ENCODE measurements at regions not wholly inside any gene's neighbourhood (a gene's known extent, or its start where the extent isn't known, plus 50 kb on each side); places are given as distances from the start of the nearest gene placed in this dataset.

GRCh38 chr1:113190078-113190477 lies 117.1 kb downstream of the LRIG2 start:
- no peak for TF ChIP-seq TAF1 (IDR thresholded peaks at IDR 0.05; ENCODE audit: borderline replicate concordance, low read depth, low read length)
- TF ChIP-seq POLR2A (IDR thresholded peaks at IDR 0.05; ENCODE audit: low read depth, low read length), result no peak
